RPMI7951 (cell line): ENCODE measurements at regions not wholly inside any gene's neighbourhood (a gene's known extent, or its start where the extent isn't known, plus 50 kb on each side); places are given as distances from the start of the nearest gene placed in this dataset.
"Not testable (repeated sequence)": the region's sequence is repeated elsewhere in the genome, so short reads cannot be mapped to it uniquely, and the experiment has no call there.

Experiments
- DNase-seq: peaks from one replicate; pipeline ENCODE4 v3.0.0-alpha.2; 2012; ENCODE audit warnings: low read depth

DNA sequence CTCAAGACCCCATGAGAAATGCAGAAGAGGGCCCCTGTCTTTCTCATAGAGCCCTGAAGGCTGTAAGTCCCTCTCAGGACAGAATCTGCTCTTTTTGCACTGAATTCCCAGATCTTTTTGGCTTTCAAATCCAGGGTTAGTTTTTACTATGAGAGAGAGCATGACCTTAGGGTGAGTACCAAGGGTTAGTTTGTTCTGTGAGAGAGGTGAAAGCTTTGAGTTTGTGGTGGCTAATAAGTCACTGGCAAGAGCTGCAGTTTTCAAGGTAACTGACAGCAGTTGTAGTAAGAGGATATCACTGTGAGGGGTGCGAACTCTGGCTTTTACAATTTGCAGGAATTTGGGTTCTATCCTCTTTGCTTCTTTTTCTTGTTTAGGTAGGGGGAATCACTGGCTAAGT lies 248.4 kb upstream of the KCNH7 start:
- DNase-seq = no peak

DNA sequence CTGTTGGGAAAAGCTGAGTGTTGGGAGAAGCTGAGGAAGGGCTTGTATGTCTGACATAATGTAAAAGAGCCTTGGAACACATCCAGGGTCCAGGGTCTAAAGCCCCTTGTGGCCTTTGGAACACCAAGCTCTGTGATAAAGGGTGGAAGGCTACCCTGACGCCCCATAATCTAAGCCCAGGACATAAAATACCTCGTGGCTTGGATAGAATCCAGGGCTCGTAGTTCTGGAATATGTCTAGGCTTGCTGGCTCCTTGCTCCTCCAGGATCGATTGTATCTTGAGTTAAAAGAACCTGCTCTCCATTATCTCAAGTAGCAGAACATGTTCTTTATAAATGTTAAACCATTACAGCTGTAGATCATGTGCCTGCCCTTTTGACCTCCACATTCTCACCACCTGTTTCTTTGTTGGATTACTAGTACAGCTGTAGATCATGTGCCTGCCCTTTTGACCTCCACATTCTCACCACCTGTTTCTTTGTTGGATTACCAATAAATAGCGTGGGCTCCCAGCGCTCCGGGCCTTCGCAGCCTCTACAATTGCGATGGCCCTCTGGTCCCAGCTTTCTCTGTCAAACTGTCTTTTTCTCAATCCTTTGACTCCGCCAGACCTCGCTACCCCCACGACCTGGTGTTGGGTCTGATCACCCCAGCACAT lies 246.9 kb upstream of the KCNH7 start:
- DNase-seq = not testable (repeated sequence)

DNA sequence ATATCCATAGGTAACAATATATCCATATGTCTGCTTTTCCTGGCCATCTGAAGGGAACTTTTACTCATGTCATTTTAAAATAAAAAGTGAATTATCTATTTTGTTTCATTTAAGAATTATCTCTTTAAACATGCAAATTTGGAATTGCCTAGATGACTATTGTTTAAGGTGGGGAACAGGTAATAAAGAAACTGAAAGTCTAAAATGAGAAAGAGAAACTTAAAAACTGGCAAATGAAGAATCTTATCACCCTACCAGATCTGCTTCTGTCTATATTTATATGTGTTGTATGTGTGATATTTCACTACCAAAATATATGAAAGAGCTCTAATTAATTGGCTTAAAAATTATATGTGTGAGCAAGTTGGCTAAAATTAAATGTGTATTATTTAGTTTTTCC lies 243.2 kb upstream of the KCNH7 start:
- no peak for DNase-seq

DNA sequence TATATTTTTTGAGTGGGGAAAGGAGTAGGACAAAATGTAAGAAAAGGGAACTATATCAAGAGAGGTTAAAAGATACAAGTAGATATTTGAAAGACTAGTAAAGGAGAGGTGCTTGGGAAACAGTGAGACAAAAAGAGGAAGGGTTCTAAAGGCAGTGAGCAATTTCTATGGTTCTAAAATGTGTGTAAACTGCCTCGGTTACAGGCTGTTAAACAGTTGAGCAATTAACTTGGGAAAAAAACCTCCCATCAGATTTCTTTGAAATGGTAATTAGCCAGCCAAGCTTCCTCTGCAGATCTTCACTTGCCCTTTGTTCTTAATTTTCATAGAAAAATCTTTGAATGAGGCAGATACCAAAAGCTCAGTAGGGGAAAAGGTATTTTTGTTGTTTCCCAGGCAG lies 238.7 kb upstream of the KCNH7 start:
- DNase-seq = no peak

DNA sequence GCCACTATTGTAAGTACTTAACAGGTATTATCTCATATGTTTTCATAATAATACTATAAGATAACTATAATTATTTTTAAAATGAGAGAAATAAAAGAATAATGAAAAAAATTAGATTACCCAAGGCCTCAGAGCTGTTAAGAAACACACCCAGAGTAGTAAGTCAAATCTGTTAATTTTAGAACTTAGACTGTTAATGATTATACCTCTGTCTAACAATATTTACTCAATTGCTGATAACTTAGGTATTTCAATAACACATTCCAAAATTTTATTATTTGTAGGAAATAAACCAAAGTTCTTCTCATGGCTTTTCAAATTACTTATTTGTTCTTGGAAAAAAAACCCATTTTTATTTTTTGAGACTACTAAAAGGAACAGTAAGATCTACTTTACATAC lies 227.5 kb upstream of the KCNH7 start:
- no peak for DNase-seq

DNA sequence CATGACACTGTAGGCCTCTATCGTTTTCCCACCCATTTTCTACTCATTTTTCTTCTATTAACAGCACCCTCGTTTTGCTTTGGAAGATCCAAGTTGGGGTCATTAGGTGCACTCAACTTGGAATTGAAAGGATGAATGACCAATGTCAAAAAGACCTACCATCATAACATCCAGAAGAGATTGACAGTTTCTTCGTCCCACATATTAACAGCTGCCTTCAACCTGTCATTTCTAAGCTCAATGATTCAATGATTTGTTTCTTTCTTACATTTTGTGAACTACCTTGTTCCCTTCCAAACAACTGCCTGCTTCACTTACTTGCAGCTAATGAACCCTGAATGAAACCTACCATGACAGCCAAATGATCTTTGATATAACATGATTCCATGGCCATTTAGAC lies 224.0 kb upstream of the KCNH7 start:
- no peak for DNase-seq

DNA sequence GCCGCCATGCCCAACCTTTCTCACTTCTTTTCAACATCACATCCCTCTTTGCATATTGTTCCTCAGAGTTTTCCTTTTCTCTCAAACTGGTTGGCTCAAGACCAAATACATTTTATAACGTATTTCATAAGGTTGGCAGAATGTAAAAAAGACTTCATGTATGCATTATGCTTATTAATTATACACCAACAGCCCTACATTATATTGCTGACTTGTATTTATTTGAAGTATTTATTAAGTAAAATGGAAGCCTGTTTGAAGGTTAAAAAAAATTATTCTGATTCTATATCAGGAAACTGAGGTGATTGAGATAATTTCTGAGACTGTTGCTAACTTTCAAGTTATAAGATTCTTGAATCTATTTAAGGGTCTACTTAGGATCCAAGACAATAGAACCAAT lies 208.0 kb upstream of the KCNH7 start:
- no peak for DNase-seq

DNA sequence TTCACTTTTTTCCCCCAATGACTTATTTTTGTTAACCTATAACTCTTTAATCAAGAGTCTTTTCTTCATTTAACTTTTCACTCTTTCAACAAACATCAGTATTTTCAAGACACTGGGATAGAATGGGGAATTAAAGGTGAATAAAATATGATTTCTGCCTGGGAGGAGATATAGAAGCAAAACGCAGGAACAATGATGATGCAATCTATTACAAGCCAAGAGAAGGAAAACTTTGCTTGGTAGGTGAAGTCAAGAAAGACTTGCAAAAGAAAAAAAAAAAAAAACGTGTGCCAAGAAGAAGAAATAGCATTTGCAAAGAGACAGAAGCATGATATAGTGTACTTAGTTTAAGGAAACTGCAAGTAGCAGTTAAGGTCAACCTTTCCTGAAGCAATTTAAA lies 207.3 kb upstream of the KCNH7 start:
- no peak for DNase-seq

DNA sequence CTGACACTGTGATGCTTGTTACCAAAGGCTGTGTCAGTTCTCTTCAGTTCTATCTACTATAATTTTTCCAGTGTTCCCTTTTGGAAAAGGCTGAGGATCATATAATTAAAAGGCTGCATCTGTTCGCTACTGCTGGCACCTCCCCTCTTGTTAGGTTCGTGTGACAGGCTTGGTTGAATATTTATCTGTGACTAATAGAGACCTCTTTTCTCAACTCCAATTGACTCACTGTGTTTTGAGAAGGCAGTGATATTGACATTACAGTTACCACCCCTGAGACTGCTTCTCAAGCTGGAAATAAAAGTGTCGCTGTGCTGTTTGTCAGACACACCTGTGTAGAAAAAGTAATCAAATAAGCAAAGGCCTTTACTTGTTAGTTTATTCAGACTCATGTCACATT lies 205.5 kb upstream of the KCNH7 start:
- DNase-seq = no peak

DNA sequence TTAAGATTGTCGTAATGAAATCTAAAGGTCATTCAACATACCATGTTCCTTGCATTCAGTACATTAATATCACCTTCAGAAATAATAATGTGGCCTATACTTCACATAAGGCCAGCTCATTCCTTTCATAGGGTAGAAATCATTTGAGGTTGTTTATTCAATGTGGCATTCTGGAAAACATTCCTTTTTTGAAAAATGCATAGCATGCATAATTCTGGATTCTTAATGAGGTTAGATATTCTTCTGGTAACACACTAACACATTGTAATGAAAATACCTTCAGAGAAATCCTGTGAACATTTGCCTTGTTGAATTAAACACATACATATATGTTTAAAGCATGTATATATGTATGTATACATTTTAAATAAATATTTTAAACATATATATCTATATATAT lies 204.6 kb upstream of the KCNH7 start:
- DNase-seq = no peak

DNA sequence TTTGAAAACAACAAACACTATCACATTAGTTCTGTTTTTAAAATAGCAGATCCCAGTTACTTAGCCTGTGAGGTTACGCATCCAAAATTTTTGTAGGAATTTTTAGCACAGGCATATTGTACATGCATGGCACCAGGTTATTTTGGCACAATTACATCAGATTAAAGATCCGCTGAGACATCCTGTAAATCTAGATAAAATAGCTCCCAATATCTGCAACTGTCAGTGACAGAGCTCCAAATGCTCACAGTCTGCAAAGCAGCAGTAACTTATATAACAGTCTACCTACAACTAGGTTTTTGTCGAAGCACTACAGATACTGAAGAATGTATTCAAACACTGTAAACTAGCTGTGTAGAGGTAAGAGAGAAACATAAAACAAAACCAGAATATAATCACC lies 200.7 kb upstream of the KCNH7 start:
- no peak for DNase-seq

DNA sequence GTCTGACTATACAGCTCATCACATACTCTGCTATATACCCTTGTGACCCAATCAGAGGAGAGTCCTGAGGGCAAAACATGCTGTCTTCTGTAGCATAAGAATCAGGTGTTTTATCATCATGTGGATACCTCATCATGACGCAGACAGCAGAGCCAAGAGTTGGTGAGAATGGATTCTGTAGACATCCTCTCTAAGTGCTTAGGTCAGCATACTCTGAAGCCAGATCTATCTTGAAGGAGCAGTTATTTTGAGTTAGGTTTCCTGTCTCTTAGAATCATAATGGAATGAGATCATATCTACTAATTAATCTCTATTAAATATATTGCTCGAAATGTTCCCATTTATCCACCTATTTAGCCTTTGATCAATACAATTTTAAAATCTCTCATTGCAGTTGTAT lies 190.2 kb upstream of the KCNH7 start:
- no peak for DNase-seq

DNA sequence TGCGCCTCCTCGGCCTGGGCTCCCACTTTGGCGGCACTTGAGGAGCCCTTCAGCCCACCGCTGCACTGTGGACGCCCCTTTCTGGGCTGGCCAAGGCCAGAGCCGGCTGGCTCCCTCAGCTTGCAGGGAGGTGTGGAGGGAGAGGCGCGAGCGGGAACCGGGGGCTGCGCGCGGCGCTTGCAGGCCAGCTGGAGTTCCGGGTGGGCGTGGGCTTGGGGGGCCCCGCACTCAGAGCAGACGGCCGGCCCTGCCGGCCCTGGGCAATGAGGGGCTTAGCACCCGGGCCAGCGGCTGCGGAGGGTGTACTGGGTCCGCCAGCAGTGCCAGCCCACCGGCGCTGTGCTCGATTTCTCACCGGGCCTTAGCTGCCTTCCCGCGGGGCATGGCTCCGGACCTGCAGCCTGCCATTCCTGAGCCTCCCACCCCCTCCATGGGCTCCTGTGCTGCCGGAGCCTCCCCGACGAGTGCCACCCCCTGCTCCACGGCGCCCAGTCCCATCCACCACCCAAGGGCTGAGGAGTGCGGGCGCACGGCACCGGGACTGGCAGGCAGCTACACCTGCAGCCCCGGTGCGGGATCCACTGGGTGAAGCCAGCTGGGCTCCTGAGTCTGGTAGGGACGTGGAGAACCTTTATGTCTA lies 187.7 kb upstream of the KCNH7 start:
- not testable (repeated sequence) for DNase-seq

DNA sequence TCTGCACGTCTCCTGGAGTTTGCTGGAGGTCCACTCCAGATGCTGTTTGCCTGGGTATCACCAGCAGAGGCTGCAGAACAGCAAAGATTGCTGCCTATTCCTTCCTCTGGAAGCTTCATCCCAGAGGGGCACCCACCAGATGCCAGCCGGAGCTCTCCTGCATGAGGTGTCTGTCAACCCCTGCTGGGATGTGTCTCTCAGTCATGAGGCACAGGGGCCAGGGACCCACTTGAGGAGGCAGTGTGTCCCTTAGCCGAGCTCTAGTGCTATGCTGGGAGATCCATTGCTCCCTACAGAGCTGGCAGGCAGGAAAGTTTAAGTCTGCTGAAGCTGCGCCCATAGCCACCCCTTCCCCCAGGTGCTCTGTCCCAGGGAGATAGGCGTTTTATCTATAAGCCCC lies 178.3 kb upstream of the KCNH7 start:
- DNase-seq = not testable (repeated sequence)

DNA sequence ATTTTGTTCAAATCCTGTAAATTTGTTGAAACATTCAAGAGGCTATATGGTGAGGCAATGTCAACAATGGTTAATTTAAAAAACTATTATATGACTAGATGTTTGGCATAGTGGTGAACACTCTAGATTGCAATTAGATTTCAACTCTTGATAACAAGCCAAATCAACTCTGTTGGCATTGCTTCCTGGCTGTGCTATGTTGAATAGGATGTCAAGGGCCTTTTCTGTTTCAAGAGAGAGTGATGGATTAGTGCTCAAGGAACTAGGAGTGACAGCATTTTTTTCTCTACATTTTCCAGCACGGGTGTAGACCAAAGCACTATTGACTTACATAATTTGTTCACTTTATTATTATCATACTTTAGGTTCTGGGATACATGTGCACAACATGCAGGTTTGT lies 172.4 kb upstream of the KCNH7 start:
- no peak for DNase-seq

DNA sequence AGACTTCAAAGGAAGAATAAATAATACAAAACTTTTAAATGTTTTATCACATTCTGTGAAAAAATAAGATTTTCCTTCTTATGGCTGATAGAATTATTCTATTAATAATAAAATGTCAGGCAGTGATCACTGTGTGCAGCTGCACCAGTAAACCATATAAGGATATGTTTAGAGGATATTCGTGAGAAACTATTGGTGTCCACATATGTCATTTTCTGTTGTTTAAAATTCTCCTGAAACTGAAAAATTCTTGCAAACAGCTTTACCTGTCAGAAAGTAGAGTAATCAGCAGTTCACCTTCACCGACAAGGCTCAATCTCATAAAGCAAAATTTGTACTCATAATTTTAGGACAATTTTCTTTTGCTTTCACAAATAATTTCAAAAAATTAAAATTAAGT lies 170.1 kb upstream of the KCNH7 start:
- no peak for DNase-seq

DNA sequence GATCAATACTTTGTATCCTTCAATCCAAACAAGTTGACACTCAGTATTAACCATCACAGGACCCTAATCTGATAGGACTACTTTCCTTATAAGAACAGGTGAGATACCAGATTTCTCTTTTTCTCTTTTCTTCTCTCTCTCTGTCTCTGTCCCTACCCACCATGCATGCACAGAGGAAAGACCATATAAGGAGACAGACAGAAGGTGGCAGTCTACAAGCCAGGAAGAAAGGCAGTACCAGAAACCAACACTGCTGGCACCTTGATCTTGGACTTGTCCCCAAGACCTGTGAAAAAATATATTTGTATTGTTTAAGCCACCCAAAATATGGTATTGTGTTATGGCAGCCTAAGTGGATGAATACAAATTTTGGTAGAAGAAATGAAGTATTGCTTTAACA lies 156.2 kb upstream of the KCNH7 start:
- no peak for DNase-seq

DNA sequence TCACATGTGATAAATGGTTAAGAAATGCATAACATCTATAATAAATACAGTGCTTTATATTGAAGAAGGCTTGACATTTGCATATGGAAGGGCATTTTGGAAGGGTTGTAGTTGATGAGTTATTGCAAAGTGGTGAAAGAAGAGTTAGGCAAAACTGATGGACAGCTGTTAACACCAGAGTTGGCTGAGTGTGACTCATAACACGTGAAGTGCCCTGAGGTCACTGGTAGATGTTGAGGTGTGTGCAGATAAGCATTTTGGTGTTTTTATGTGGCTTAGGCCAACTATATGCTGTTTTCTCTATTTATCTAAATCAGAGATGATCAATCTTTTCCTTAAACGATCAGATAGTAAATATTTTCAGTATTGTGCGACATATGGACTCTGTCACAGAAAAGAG lies 154.3 kb upstream of the KCNH7 start:
- DNase-seq = no peak

DNA sequence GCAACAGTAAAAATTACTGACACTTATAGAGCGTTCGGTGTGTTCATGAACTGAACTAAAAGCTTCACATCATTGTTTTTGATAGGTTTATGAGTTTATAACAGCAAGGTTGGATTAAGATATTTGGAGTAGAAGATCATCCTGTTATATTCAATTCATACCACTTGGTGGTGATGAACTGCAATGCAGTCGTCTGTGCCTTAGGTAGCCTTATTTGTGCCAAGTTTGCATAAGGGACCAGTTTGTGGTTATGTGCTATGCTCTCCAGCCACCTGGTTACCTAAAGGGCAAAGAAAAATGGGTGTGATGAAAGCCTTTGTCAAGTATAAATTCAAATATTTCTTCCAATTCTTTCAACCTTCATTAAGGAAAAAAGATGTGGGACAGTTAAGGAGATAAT lies 150.9 kb upstream of the KCNH7 start:
- no peak for DNase-seq

DNA sequence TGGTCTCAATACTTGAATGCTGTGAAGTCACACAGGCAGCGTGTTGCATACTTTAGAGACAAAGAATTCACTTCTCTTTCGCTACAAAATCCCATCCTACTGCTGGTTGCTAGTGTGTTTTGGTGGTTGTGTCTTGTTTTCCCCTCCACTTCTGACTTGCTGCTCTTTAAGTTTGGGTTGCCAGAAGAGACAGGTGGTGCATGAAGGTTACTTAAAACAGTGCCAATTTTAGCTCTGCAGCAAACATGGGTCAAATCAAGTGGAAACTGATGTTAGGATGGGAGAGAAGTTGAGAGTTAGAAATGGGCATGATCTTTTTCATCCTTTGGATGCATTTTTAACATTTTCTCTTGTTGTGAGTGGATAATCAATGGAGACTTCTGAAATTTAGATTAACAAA lies 136.2 kb upstream of the KCNH7 start:
- no peak for DNase-seq

DNA sequence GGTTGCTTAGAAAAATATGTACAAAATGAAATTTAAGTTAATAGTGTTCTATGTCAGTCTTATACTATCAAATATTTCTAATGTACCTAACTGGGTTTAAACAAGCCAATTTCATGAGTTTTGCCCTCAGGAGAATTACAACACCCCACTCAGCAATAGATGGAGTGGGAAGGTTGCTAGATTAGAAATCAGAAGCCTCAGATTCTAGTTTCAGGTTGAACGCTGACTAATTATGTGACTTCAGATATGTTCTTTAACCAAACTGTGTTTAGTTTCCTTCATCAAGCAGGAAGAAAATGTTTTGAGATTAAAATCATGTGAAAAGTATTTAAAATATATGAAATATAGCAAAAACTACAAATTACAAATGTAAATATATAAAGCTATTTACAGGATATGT lies 133.8 kb upstream of the KCNH7 start:
- DNase-seq = no peak

DNA sequence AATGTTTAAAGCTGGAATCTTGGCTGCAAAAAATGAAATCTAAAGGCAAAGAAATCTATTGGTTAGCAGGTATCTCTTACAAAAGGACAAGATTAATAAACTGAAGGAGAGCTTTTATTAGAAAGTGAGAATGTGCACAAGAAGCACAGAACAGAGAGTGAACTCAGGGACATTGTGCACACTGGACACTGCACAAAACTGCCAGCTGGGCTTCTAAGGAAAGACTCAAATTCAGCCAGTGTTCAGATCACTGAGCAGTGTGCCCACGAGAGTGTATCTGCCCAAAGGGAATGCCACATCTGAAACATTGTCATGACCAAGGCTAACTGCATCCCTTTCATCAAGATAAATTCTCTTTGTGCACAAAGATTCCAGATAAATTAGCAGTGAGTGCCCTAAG lies 129.7 kb upstream of the KCNH7 start:
- no peak for DNase-seq

DNA sequence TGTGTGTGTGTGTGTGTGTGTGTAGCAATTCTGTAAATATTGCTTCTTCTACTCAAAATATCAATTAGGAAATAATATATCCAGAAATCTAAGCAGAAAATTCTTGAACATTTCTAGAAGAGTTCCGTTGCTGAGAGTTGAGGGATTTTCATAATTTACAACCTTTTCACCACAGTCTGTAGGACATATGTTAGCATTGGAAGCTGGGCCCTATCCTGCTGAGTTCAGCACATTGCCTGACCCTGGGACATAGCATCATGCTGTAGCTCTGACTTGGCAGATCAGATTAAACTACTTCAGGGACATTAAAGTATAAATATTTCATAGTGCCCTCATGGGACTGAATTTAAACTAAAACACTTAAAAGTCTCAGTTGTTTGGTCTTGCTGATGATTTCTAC lies 129.2 kb upstream of the KCNH7 start:
- DNase-seq = no peak

DNA sequence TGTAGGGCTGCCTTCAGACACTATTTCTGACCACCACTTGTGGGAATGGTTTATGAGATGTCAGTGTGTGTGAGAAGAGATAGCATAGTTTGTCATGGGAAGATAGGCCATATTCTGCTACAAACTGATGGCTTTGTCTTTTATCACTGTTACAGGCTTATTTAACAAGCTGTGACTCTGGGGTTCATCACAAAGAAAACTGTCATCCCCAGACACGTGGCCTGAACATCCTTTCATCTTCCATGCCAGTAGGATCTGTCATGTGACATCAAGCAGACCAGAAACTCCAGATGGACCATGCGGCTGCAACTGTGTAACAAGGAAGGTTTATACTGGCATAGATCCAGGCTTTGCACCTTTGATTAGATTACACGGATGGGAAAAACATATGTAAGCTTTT lies 128.6 kb upstream of the KCNH7 start:
- no peak for DNase-seq
